ENCODE measurements at regions not wholly inside any gene's neighbourhood (a gene's known extent, or its start where the extent isn't known, plus 50 kb on each side); places are given as distances from the start of the nearest gene placed in this dataset.

GRCh38 chr13:107331359-107331758 is 763.4 kb upstream of the ARGLU1 start:
- no peaks in the 10 kb centered on the region for H3K9me3 ChIP-seq
- Mint-ChIP-seq H3K4me3 (ENCODE audit: unreplicated experiment) (no peak overlapping the region), H3K9me3 (ENCODE audit: unreplicated experiment) (no peaks in the 10 kb centered on the region), H3K27ac (ENCODE audit: unreplicated experiment) (no peak overlapping the region), H3K27me3 (ENCODE audit: insufficient read depth, unreplicated experiment) (no peaks in the 10 kb centered on the region), H3K4me1 (ENCODE audit: low read depth, unreplicated experiment) (no peaks in the 10 kb centered on the region), H3K36me3 (ENCODE audit: insufficient read depth, unreplicated experiment) (no peaks in the 10 kb centered on the region)
- no peaks in the 10 kb centered on the region; the same call in 1 of the 2 replicates for H3K4me1 ChIP-seq
- H3K4me3 ChIP-seq (ENCODE audit: low read depth, low read length): no peak overlapping the region
- intact Hi-C loops (cut with micrococcal nuclease; ENCODE audit: unreplicated experiment): no loop called here
- no peaks in the 10 kb centered on the region for H3K27me3 ChIP-seq (replicated peaks; ENCODE audit: control insufficient read depth, insufficient read depth, low read length)
- no peak for TF ChIP-seq CTCF (IDR thresholded peaks at IDR 0.05; ENCODE audit: insufficient read depth in 1 of 2, low read depth in 1 of 2, low read length in 1 of 2, severe bottlenecking in 1 of 2, unreplicated experiment in 1 of 2)
- no peak for DNase-seq
- no peaks in the 10 kb centered on the region for H3K36me3 ChIP-seq (ENCODE audit: control insufficient read depth, insufficient read depth, low read length)
- no TSS peak for BruUV-seq (replicated peaks)
- ChIA-PET POLR2A (no interaction called here), CTCF (no interaction called here)

GRCh38 chr13:107330484-107330883 is 762.5 kb upstream of the ARGLU1 start:
- intact Hi-C loops (cut with micrococcal nuclease; ENCODE audit: unreplicated experiment): no loop called here
- Mint-ChIP-seq H3K27me3 (ENCODE audit: insufficient read depth, unreplicated experiment) (no peaks in the 10 kb centered on the region), H3K36me3 (ENCODE audit: insufficient read depth, unreplicated experiment) (no peaks in the 10 kb centered on the region), H3K9me3 (ENCODE audit: unreplicated experiment) (no peaks in the 10 kb centered on the region), H3K27ac (ENCODE audit: unreplicated experiment) (no peak overlapping the region), H3K4me3 (ENCODE audit: unreplicated experiment) (no peak overlapping the region), H3K4me1 (ENCODE audit: low read depth, unreplicated experiment) (no peaks in the 10 kb centered on the region)
- CTCF ChIA-PET: no interaction called here
- Histone ChIP-seq H3K36me3 (ENCODE audit: control insufficient read depth, insufficient read depth, low read length) (no peaks in the 10 kb centered on the region), H3K9me3 (no peaks in the 10 kb centered on the region), H3K4me1 (no peaks in the 10 kb centered on the region; the same call in 1 of the 2 replicates), H3K27me3 (replicated peaks; ENCODE audit: control insufficient read depth, insufficient read depth, low read length) (no peaks in the 10 kb centered on the region), H3K4me3 (ENCODE audit: low read depth, low read length) (no peak overlapping the region)
- no peak for DNase-seq
- POLR2A ChIA-PET: no interaction called here
- no peak for TF ChIP-seq CTCF (IDR thresholded peaks at IDR 0.05; ENCODE audit: insufficient read depth in 1 of 2, low read depth in 1 of 2, low read length in 1 of 2, severe bottlenecking in 1 of 2, unreplicated experiment in 1 of 2)
- no TSS peak for BruUV-seq (replicated peaks)

GRCh38 chr13:107329991-107330390 is 762.1 kb upstream of the ARGLU1 start:
- H3K36me3 Mint-ChIP-seq (ENCODE audit: insufficient read depth, unreplicated experiment): no peaks in the 10 kb centered on the region
- TF ChIP-seq CTCF (IDR thresholded peaks at IDR 0.05; ENCODE audit: insufficient read depth in 1 of 2, low read depth in 1 of 2, low read length in 1 of 2, severe bottlenecking in 1 of 2, unreplicated experiment in 1 of 2): no peak
- DNase-seq: no peak
- Histone ChIP-seq H3K4me1 (no peaks in the 10 kb centered on the region; the same call in 1 of the 2 replicates), H3K9me3 (no peaks in the 10 kb centered on the region), H3K27me3 (replicated peaks; ENCODE audit: control insufficient read depth, insufficient read depth, low read length) (no peaks in the 10 kb centered on the region), H3K36me3 (ENCODE audit: control insufficient read depth, insufficient read depth, low read length) (no peaks in the 10 kb centered on the region), H3K4me3 (ENCODE audit: low read depth, low read length) (no peak overlapping the region)
- no peaks in the 10 kb centered on the region for H3K27me3 Mint-ChIP-seq (ENCODE audit: insufficient read depth, unreplicated experiment)
- no peaks in the 10 kb centered on the region for H3K9me3 Mint-ChIP-seq (ENCODE audit: unreplicated experiment)
- no TSS peak for BruUV-seq (replicated peaks)
- H3K27ac Mint-ChIP-seq (ENCODE audit: unreplicated experiment): no peak overlapping the region
- ChIA-PET CTCF (no interaction called here), POLR2A (no interaction called here)
- no peak overlapping the region for H3K4me3 Mint-ChIP-seq (ENCODE audit: unreplicated experiment)
- intact Hi-C loops (cut with micrococcal nuclease; ENCODE audit: unreplicated experiment): no loop called here
- H3K4me1 Mint-ChIP-seq (ENCODE audit: low read depth, unreplicated experiment): no peaks in the 10 kb centered on the region
